ENCODE measurements at regions not wholly inside any gene's neighbourhood (a gene's known extent, or its start where the extent isn't known, plus 50 kb on each side); places are given as distances from the start of the nearest gene placed in this dataset.

GRCh38 chr15:72964135-72964534 lies 88.1 kb upstream of the NEO1 start:
- H3K4me3 ChIP-seq (ENCODE audit: low read length), result no peak overlapping the region
- no peak overlapping the region for H3K27ac ChIP-seq (ENCODE audit: low read length)
- H3K79me2 ChIP-seq (ENCODE audit: low read length), result no peaks in the 10 kb centered on the region
- no peaks in the 10 kb centered on the region for H4K20me1 ChIP-seq (ENCODE audit: insufficient read depth, low read length)
- H3K9me3 ChIP-seq (ENCODE audit: insufficient read depth, low read length), result no peaks in the 10 kb centered on the region
- H3K9ac ChIP-seq (ENCODE audit: low read length), result no peak overlapping the region
- H3K4me2 ChIP-seq (ENCODE audit: low read length), result no peak overlapping the region
- no peaks in the 10 kb centered on the region for H3K4me1 ChIP-seq (ENCODE audit: low read length)
- no peaks in the 10 kb centered on the region for H3K36me3 ChIP-seq (replicated peaks; ENCODE audit: low read depth, low read length)
- TF ChIP-seq, protein P1, sequence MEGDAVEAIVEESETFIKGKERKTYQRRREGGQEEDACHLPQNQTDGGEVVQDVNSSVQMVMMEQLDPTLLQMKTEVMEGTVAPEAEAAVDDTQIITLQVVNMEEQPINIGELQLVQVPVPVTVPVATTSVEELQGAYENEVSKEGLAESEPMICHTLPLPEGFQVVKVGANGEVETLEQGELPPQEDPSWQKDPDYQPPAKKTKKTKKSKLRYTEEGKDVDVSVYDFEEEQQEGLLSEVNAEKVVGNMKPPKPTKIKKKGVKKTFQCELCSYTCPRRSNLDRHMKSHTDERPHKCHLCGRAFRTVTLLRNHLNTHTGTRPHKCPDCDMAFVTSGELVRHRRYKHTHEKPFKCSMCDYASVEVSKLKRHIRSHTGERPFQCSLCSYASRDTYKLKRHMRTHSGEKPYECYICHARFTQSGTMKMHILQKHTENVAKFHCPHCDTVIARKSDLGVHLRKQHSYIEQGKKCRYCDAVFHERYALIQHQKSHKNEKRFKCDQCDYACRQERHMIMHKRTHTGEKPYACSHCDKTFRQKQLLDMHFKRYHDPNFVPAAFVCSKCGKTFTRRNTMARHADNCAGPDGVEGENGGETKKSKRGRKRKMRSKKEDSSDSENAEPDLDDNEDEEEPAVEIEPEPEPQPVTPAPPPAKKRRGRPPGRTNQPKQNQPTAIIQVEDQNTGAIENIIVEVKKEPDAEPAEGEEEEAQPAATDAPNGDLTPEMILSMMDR (IDR thresholded peaks at IDR 0.05; ENCODE audit: low read depth, low read length), result no peak
- no peak for TF ChIP-seq EZH2phosphoT487 (IDR thresholded peaks at IDR 0.05; ENCODE audit: low read depth)
- H2AFZ ChIP-seq (ENCODE audit: low read depth, low read length), result no peak overlapping the region
- peaks cover 6% of the 10 kb centered on the region for H3K27me3 ChIP-seq (ENCODE audit: low read depth, low read length)

DNA sequence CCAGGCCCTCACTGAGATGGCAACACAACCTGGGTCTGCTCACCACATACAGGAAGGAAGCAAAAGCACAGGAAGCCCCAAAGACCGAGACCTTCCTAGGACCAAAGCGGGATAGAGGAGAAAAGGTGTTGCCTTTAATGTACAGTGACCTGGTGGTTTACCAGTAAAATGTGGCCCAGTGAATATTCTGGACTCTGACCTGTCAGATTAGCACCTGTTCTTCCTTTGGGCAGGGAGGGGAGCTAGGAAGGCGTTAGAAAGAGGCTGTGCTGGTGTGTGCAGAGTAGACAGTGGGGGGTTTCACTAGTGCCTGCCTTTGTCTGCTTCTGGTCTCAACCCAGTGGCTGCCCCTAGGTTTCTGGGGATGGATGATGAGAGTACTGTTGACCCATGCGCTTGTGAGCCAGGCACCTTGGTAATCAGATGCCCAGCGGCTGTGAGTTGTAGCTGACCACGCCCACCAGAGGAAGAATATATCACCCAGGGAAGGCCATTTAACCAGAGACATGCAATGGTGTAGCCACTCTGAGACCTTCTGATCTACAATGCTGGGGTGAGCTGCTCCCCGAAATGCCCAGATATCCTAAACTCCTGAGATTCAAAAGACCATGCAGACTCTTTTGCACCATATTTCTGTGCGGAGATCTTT lies 90.1 kb upstream of the NEO1 start:
- no peak overlapping the region for H3K4me2 ChIP-seq (ENCODE audit: low read length)
- no peak overlapping the region for H2AFZ ChIP-seq (ENCODE audit: low read depth, low read length)
- H3K9me3 ChIP-seq (ENCODE audit: insufficient read depth, low read length), result no peaks in the 10 kb centered on the region
- H3K27ac ChIP-seq (ENCODE audit: low read length), result no peak overlapping the region
- TF ChIP-seq, protein P1 (IDR thresholded peaks at IDR 0.05; ENCODE audit: low read depth, low read length), result no peak
- TF ChIP-seq EZH2phosphoT487 (IDR thresholded peaks at IDR 0.05; ENCODE audit: low read depth), result no peak
- H3K79me2 ChIP-seq (ENCODE audit: low read length), result no peaks in the 10 kb centered on the region
- no peaks in the 10 kb centered on the region for H3K4me1 ChIP-seq (ENCODE audit: low read length)
- H4K20me1 ChIP-seq (ENCODE audit: insufficient read depth, low read length), result no peaks in the 10 kb centered on the region
- H3K4me3 ChIP-seq (ENCODE audit: low read length), result no peak overlapping the region
- H3K36me3 ChIP-seq (replicated peaks; ENCODE audit: low read depth, low read length), result no peaks in the 10 kb centered on the region
- no peak overlapping the region for H3K9ac ChIP-seq (ENCODE audit: low read length)
- H3K27me3 ChIP-seq (ENCODE audit: low read depth, low read length), result peaks cover 11% of the 10 kb centered on the region; the same call in 1 of the 2 replicates

GRCh38 chr15:72961346-72961745 lies 90.9 kb upstream of the NEO1 start:
- H4K20me1 ChIP-seq (ENCODE audit: insufficient read depth, low read length), result no peaks in the 10 kb centered on the region
- H3K27ac ChIP-seq (ENCODE audit: low read length), result no peak overlapping the region
- H3K9ac ChIP-seq (ENCODE audit: low read length), result no peak overlapping the region
- H3K36me3 ChIP-seq (replicated peaks; ENCODE audit: low read depth, low read length), result no peaks in the 10 kb centered on the region
- H3K9me3 ChIP-seq (ENCODE audit: insufficient read depth, low read length), result no peaks in the 10 kb centered on the region
- no peaks in the 10 kb centered on the region for H3K79me2 ChIP-seq (ENCODE audit: low read length)
- no peak for TF ChIP-seq EZH2phosphoT487 (IDR thresholded peaks at IDR 0.05; ENCODE audit: low read depth)
- TF ChIP-seq, protein P1 (IDR thresholded peaks at IDR 0.05; ENCODE audit: low read depth, low read length), result no peak
- no peak overlapping the region for H3K4me2 ChIP-seq (ENCODE audit: low read length)
- H3K4me3 ChIP-seq (ENCODE audit: low read length), result no peak overlapping the region
- H2AFZ ChIP-seq (ENCODE audit: low read depth, low read length), result no peak overlapping the region
- H3K27me3 ChIP-seq (ENCODE audit: low read depth, low read length), result peaks cover 11% of the 10 kb centered on the region; the same call in 1 of the 2 replicates
- no peaks in the 10 kb centered on the region for H3K4me1 ChIP-seq (ENCODE audit: low read length)

GRCh38 chr15:72958634-72959033 lies 93.6 kb upstream of the NEO1 start:
- TF ChIP-seq, protein P1 (IDR thresholded peaks at IDR 0.05; ENCODE audit: low read depth, low read length), result no peak
- no peak for TF ChIP-seq EZH2phosphoT487 (IDR thresholded peaks at IDR 0.05; ENCODE audit: low read depth)
- no peaks in the 10 kb centered on the region for H3K79me2 ChIP-seq (ENCODE audit: low read length)
- H3K27me3 ChIP-seq (ENCODE audit: low read depth, low read length), result peaks cover 20% of the 10 kb centered on the region; the same call in 1 of the 2 replicates
- H3K9ac ChIP-seq (ENCODE audit: low read length), result no peak overlapping the region
- no peak overlapping the region for H3K4me3 ChIP-seq (ENCODE audit: low read length)
- H2AFZ ChIP-seq (ENCODE audit: low read depth, low read length), result no peak overlapping the region
- H3K36me3 ChIP-seq (replicated peaks; ENCODE audit: low read depth, low read length), result no peaks in the 10 kb centered on the region
- no peak overlapping the region for H3K4me2 ChIP-seq (ENCODE audit: low read length)
- no peaks in the 10 kb centered on the region for H4K20me1 ChIP-seq (ENCODE audit: insufficient read depth, low read length)
- H3K4me1 ChIP-seq (ENCODE audit: low read length), result no peaks in the 10 kb centered on the region
- H3K9me3 ChIP-seq (ENCODE audit: insufficient read depth, low read length), result no peaks in the 10 kb centered on the region
- H3K27ac ChIP-seq (ENCODE audit: low read length), result no peak overlapping the region
